ENCODE measurements at regions not wholly inside any gene's neighbourhood (a gene's known extent, or its start where the extent isn't known, plus 50 kb on each side); places are given as distances from the start of the nearest gene placed in this dataset.

- Histone ChIP-seq H3K4me2 (ENCODE audit: low read depth, low read length, poor library complexity, severe bottlenecking) (no peak overlapping the region), H3F3A (ENCODE audit: low read depth) (no peaks in the 10 kb centered on the region), H3K9ac (ENCODE audit: low read depth, low read length, poor library complexity, severe bottlenecking) (no peak overlapping the region), H3K36me3 (ENCODE audit: insufficient read depth, low read length) (no peaks in the 10 kb centered on the region), H4K20me1 (ENCODE audit: insufficient read depth, low read length, poor library complexity, severe bottlenecking) (no peaks in the 10 kb centered on the region), H3K27me3 (ENCODE audit: insufficient read depth, low read length, poor library complexity, severe bottlenecking) (no peaks in the 10 kb centered on the region), H3K79me2 (ENCODE audit: insufficient read depth, low read length) (no peaks in the 10 kb centered on the region), H3K9me2 (replicated peaks; ENCODE audit: low read depth, low read length) (no peaks in the 10 kb centered on the region), H3K4me1 (ENCODE audit: insufficient read depth, low read length, poor library complexity, severe bottlenecking) (no peaks in the 10 kb centered on the region), H2AFZ (ENCODE audit: low read length) (no peak overlapping the region), H3K4me3 (ENCODE audit: low read length, poor library complexity, severe bottlenecking) (no peak overlapping the region), H3K9me3 (ENCODE audit: insufficient read depth, low read depth, low read length) (no peaks in the 10 kb centered on the region)
- TF ChIP-seq EZH2phosphoT487 (IDR thresholded peaks at IDR 0.05; ENCODE audit: borderline replicate concordance), result no peak
- TF ChIP-seq CTCF (conservative IDR thresholded peaks at IDR 0.05; ENCODE audit: low read length), result no peak
These were observed 149.2 kb upstream of the NR3C1 start for GRCh38 chr5:143552680-143553079.

DNA sequence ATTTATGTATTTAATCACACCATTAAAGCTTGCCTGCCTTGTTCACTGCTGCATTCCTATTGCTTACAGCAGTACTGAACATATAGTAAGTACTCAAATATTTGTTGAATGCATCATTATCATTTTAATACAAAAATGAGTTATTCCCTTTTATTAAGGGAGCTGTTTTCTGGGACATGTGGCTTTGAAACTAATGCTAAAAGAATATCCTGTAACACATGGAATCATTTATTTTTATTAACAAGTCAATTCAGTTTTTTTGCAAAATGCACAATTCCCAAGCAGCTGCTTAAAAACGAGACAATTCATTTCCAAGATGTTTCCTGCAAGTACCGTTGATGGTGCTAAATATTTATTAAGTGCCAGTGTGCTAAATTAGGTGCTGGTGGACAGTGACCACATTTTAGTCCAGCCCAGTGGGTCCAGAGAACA, 148.3 kb upstream of the NR3C1 start:
- Histone ChIP-seq H3K4me2 (ENCODE audit: low read depth, low read length, poor library complexity, severe bottlenecking) (no peak overlapping the region), H3K36me3 (ENCODE audit: insufficient read depth, low read length) (no peaks in the 10 kb centered on the region), H3K27me3 (ENCODE audit: insufficient read depth, low read length, poor library complexity, severe bottlenecking) (no peaks in the 10 kb centered on the region), H4K20me1 (ENCODE audit: insufficient read depth, low read length, poor library complexity, severe bottlenecking) (no peaks in the 10 kb centered on the region), H3F3A (ENCODE audit: low read depth) (no peaks in the 10 kb centered on the region), H3K4me3 (ENCODE audit: low read length, poor library complexity, severe bottlenecking) (no peak overlapping the region), H3K9me3 (ENCODE audit: insufficient read depth, low read depth, low read length) (no peaks in the 10 kb centered on the region), H3K79me2 (ENCODE audit: insufficient read depth, low read length) (no peaks in the 10 kb centered on the region), H3K9ac (ENCODE audit: low read depth, low read length, poor library complexity, severe bottlenecking) (no peak overlapping the region), H2AFZ (ENCODE audit: low read length) (no peak overlapping the region), H3K9me2 (replicated peaks; ENCODE audit: low read depth, low read length) (no peaks in the 10 kb centered on the region), H3K4me1 (ENCODE audit: insufficient read depth, low read length, poor library complexity, severe bottlenecking) (no peaks in the 10 kb centered on the region)
- TF ChIP-seq CTCF (conservative IDR thresholded peaks at IDR 0.05; ENCODE audit: low read length), result no peak
- no peak for TF ChIP-seq EZH2phosphoT487 (IDR thresholded peaks at IDR 0.05; ENCODE audit: borderline replicate concordance)

GRCh38 chr5:143550986-143551630, 147.6 kb upstream of the NR3C1 start:
- H3K27me3 ChIP-seq (ENCODE audit: insufficient read depth, low read length, poor library complexity, severe bottlenecking), result no peaks in the 10 kb centered on the region
- no peaks in the 10 kb centered on the region for H4K20me1 ChIP-seq (ENCODE audit: insufficient read depth, low read length, poor library complexity, severe bottlenecking)
- H3K4me1 ChIP-seq (ENCODE audit: insufficient read depth, low read length, poor library complexity, severe bottlenecking), result no peaks in the 10 kb centered on the region
- H3K79me2 ChIP-seq (ENCODE audit: insufficient read depth, low read length), result no peaks in the 10 kb centered on the region
- no peaks in the 10 kb centered on the region for H3F3A ChIP-seq (ENCODE audit: low read depth)
- no peak overlapping the region for H3K4me3 ChIP-seq (ENCODE audit: low read length, poor library complexity, severe bottlenecking)
- H3K9ac ChIP-seq (ENCODE audit: low read depth, low read length, poor library complexity, severe bottlenecking), result no peak overlapping the region
- H3K36me3 ChIP-seq (ENCODE audit: insufficient read depth, low read length), result no peaks in the 10 kb centered on the region
- no peak overlapping the region for H3K4me2 ChIP-seq (ENCODE audit: low read depth, low read length, poor library complexity, severe bottlenecking)
- no peaks in the 10 kb centered on the region for H3K9me2 ChIP-seq (replicated peaks; ENCODE audit: low read depth, low read length)
- no peak overlapping the region for H2AFZ ChIP-seq (ENCODE audit: low read length)
- no peaks in the 10 kb centered on the region for H3K9me3 ChIP-seq (ENCODE audit: insufficient read depth, low read depth, low read length)
- no peak for TF ChIP-seq EZH2phosphoT487 (IDR thresholded peaks at IDR 0.05; ENCODE audit: borderline replicate concordance)
- no peak for TF ChIP-seq CTCF (conservative IDR thresholded peaks at IDR 0.05; ENCODE audit: low read length)
